ENCODE measurements at regions not wholly inside any gene's neighbourhood (a gene's known extent, or its start where the extent isn't known, plus 50 kb on each side); places are given as distances from the start of the nearest gene placed in this dataset.

DNA sequence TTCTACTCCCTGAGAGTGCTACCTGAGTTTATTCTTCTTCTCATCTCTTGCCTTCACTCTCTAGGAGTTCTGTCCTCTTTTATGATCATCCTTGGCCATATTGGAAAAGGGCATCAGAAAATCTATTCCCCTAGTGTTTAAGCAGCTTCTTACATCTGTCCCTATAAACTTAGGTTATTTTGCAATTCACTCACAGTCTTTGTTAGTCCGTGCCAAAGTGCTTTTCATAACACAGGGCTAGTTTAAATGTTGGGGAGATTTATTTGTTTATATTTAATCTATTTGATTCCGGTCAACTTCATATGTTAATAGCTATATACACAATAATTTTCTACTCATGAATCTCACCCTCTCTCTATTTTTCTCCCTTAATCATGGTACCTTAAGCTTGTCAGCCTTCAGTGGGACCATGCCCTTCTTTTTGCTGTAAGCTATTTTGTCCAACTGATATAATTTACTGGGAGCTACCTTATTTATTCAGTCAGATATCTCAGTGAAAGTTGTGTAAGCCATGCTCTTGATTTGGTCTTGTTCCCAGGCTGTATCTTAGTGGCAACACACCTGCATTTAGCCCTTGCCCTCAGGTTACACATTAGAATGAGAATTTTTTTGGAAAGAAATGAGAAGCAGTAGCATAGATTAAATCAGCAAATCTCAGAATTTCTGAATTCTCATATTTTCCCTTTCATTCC, 106.3 kb upstream of the SMYD2 start:
- TF ChIP-seq, protein P1, sequence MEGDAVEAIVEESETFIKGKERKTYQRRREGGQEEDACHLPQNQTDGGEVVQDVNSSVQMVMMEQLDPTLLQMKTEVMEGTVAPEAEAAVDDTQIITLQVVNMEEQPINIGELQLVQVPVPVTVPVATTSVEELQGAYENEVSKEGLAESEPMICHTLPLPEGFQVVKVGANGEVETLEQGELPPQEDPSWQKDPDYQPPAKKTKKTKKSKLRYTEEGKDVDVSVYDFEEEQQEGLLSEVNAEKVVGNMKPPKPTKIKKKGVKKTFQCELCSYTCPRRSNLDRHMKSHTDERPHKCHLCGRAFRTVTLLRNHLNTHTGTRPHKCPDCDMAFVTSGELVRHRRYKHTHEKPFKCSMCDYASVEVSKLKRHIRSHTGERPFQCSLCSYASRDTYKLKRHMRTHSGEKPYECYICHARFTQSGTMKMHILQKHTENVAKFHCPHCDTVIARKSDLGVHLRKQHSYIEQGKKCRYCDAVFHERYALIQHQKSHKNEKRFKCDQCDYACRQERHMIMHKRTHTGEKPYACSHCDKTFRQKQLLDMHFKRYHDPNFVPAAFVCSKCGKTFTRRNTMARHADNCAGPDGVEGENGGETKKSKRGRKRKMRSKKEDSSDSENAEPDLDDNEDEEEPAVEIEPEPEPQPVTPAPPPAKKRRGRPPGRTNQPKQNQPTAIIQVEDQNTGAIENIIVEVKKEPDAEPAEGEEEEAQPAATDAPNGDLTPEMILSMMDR (IDR thresholded peaks at IDR 0.05): no peak
- no peak for TF ChIP-seq EP300 (IDR thresholded peaks at IDR 0.05)

All from tibial nerve (tissue), 4 donors.